ENCODE measurements at regions not wholly inside any gene's neighbourhood (a gene's known extent, or its start where the extent isn't known, plus 50 kb on each side); places are given as distances from the start of the nearest gene placed in this dataset.
"Not testable (repeated sequence)": the region's sequence is repeated elsewhere in the genome, so short reads cannot be mapped to it uniquely, and the experiment has no call there.

DNA sequence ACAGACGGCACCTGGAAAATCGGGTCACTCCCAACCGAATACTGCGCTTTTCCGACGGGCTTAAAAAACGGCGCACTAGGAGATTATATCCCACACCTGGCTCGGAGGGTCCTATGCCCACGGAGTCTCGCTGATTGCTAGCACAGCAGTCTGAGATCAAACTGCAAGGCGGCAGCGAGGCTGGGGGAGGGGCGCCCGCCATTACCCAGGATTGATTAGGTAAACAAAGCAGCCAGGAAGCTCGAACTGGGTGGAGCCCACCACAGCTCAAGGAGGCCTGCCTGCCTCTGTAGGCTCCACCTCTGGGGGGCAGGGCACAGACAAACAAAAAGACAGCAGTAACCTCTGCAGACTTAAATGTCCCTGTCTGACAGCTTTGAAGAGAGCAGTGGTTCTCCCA, 64.5 kb downstream of the SLC30A10 start:
- not testable (repeated sequence) for H3K4me3 Mint-ChIP-seq, H3K4me1 Mint-ChIP-seq

DNA sequence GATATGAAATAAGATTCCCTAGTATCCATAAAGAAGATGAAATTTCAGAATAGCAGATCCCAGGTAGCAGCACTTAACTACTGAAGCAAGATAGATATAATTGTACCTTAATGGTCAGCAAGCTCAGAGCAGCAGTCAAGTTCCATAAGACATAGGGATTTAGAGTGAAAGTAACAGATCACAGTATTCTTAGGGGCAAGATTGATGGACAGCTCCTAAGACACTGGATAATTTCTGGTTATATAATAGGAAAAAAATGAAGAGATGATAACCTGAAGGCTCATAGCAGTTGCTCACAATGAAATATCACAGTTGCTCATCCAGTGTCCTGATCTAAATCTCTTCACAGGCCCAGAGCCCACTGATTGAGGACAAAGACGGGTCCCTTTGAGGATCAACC, 66.0 kb downstream of the SLC30A10 start:
- Mint-ChIP-seq H3K4me3 (no peak overlapping the region), H3K27ac (no peak overlapping the region), H3K4me1 (no peaks in the 10 kb centered on the region), H3K36me3 (no peaks in the 10 kb centered on the region), H3K9me3 (peaks cover 3% of the 10 kb centered on the region)
- DNase-seq (ENCODE audit: low spot score in 2 of 2): no peak
- ATAC-seq: no peak

More for the DNA sequence above, 64.5 kb downstream of the SLC30A10 start:
- H3K36me3 Mint-ChIP-seq; DNase-seq (ENCODE audit: low spot score in 2 of 2); H3K27ac Mint-ChIP-seq; H3K9me3 Mint-ChIP-seq; ATAC-seq: not testable (repeated sequence)

DNA sequence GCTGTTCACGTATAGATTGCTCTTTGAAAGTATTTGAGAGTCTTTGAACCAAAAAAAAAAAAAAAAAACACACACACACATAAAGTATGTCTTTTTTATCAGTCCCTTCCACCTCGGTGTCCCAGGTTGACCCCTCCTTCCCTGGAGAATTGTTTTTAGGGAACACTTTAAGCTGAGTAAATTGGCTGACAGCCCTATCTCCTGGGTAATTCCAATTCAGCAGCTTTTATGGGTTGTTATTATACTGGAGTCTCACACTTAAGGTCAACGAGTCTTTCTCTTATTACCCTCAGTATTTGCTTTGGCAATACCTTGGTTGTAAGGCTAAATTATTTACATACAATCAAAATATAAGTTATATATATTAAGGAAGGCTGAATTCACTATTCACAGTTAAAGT, 69.4 kb downstream of the SLC30A10 start:
- no peak for ATAC-seq
- Mint-ChIP-seq H3K9me3 (peaks cover 9% of the 10 kb centered on the region), H3K36me3 (no peaks in the 10 kb centered on the region)

DNA sequence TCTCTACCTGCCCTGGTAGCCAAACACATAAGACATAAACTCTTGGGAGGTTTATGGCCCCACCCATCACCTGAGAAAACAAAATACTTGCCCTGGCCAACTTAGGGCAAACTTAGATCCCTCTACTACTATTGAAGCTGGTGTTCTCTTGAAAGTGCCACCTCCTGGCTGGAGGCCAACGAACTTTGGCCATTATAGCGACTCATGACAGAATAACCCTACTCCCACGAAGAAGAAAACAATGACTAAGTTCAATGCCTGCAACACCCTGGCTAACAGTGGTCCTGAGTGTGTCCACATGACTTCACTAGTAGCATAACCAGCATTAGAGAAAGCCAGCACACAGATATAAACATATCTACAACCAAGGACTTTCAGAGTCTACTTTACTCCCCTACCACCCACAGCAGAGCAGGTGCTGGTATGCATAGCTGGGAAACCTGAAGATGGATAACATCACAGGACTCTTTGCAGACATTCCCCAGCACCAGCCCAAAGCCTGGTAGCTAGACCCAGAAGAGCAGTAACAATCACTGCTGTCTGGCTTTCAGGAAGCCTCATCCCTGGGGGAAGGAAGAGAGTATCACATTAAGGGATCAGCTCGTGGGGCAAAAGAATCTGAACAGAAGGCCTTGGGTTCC, 81.0 kb downstream of the SLC30A10 start:
- Mint-ChIP-seq H3K27ac (no peak overlapping the region), H3K4me3 (no peak overlapping the region), H3K9me3 (peaks cover 6% of the 10 kb centered on the region), H3K36me3 (no peaks in the 10 kb centered on the region), H3K4me1 (no peaks in the 10 kb centered on the region)
- DNase-seq (ENCODE audit: low spot score in 2 of 2): no peak
- no peak for ATAC-seq

More for the DNA sequence above, 69.4 kb downstream of the SLC30A10 start:
- Mint-ChIP-seq H3K4me1 (no peaks in the 10 kb centered on the region), H3K27ac (no peak overlapping the region), H3K4me3 (no peak overlapping the region)
- no peak for DNase-seq (ENCODE audit: low spot score in 2 of 2)

DNA sequence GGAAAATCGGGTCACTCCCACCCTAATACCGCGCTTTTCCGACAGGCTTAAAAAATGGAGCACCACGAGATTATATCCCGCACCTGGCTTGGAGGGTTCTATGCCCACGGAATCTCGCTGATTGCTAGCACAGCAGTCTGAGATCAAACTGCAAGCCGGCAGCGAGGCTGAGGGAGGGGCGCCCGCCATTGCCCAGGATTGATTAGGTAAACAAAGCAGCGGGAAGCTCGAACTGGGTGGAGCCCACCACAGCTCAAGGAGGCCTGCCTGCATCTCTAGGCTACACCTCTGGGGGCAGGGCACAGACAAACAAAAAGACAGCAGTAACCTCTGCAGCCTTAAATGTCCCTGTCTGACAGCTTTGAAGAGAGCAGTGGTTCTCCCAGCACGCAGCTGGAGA, 88.8 kb downstream of the SLC30A10 start:
- H3K4me3 Mint-ChIP-seq; H3K9me3 Mint-ChIP-seq; H3K36me3 Mint-ChIP-seq; H3K4me1 Mint-ChIP-seq; ATAC-seq; H3K27ac Mint-ChIP-seq; DNase-seq (ENCODE audit: low spot score in 2 of 2): not testable (repeated sequence)

DNA sequence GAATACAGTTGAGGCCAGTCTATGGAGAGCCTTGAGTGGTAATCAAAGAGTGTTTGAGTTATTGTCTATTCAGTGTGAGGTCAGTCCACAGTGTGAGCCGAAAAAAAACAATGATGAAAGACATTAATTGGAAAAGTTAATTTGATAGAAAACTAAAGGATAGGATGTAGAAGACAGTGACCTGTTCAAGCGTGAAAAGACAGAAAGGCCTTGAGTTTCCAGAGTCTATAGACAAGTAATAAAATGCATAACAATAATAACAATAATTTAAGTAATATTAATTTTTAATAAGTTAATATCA, 90.4 kb downstream of the SLC30A10 start:
- H3K4me1 Mint-ChIP-seq: no peaks in the 10 kb centered on the region
- no peak for DNase-seq (ENCODE audit: low spot score in 2 of 2)
- no peak overlapping the region for H3K27ac Mint-ChIP-seq

DNA sequence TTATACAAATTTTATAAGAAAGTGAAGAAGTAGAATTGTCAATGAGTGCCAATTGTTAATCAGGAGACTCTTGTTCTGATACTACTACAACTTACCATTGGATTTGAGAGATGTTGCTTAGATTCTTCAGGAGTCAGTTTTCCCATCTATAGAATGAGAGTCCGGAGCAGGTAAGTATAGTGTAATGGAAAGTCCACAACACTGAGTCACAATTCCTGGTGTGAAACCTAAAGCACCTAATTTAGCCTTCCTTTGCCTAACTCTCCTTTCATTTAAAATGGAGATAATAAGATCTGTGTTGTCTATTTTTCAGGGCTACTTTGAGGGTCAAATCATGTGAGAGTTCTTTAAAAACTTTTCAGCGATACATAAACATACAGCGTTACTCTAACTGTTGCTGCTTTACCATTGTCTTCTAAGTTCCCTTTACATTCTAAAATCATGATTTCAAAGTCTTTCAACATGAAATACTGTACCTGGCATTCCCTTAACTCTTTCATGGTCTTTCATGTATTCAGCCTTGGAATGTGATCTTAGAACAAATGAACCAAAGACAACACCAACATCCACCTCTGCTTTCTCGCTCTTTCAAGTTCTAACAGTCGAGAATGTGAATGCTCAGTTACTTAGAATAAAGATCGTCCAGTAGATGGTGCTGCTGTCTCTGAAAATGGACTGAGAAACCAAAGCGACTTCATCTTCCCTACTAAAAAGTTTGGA, 90.9 kb downstream of the SLC30A10 start:
- Mint-ChIP-seq H3K36me3 (no peaks in the 10 kb centered on the region), H3K27ac (no peak overlapping the region), H3K9me3 (no peaks in the 10 kb centered on the region), H3K4me1 (no peaks in the 10 kb centered on the region), H3K4me3 (no peak overlapping the region)
- DNase-seq (ENCODE audit: low spot score in 2 of 2) (no peak), ATAC-seq (no peak)

More for the DNA sequence above, 90.4 kb downstream of the SLC30A10 start:
- no peak for ATAC-seq
- Mint-ChIP-seq H3K4me3 (no peak overlapping the region), H3K9me3 (no peaks in the 10 kb centered on the region), H3K36me3 (no peaks in the 10 kb centered on the region)

DNA sequence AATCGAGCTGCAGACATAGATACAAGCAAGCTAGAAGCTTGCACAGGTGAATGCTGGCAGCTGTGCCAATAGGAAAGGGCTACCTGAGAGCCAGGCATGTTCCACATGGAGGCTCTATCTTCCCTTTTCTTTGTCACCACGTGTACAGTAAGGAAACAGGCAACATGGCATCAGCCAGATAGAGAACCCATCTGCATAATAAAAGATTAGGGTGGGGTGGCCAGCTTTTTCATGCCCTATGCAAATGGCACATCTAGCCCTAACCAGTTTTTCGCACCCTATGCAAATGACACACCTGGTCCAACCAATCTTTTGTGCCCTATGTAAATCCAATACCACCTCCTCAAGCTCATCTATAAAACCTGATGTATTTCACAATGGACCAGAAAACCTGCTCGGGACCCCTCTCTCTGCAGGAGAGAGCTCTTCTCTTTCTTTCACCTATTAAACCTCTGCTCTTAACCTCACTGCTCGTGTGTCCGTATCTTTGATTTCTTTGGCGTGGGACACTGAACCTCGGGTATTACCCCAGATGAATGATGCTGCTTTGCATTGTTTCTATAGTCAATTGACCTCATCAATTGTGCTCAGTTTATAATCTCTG, 93.9 kb downstream of the SLC30A10 start:
- Mint-ChIP-seq H3K36me3 (no peaks in the 10 kb centered on the region), H3K4me3 (no peak overlapping the region), H3K9me3 (no peaks in the 10 kb centered on the region), H3K4me1 (no peaks in the 10 kb centered on the region), H3K27ac (no peak overlapping the region)
- no peak for ATAC-seq
- no peak for DNase-seq (ENCODE audit: low spot score in 2 of 2)

DNA sequence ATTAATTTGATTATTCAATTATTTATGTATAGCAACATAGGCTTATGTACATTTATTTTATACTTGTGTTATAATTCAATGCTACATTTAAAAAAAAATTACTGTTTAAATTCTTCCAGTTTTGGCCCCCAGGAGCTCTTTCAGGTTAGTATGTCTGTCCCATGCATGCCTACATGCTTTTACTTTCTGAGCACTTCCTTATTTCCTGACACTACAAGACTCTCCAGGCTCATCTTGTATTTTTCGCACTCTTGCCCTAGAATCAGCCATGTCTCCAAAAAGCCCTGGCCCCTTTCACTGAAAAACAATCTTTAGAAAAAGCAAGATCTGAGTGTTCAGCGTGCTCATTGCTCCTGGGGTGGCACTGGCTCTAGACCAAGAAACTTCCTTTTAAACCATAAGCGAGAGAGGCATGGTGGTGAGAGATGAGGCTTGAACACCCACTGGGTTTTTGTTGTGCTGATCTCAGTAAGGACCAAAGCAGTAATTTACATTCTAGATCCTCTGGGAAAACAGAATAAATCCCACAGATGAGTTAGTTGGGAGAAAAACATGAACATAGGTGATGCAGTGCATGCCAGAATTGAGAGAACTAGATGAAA, 95.0 kb downstream of the SLC30A10 start:
- H3K27ac Mint-ChIP-seq: no peak overlapping the region

DNA sequence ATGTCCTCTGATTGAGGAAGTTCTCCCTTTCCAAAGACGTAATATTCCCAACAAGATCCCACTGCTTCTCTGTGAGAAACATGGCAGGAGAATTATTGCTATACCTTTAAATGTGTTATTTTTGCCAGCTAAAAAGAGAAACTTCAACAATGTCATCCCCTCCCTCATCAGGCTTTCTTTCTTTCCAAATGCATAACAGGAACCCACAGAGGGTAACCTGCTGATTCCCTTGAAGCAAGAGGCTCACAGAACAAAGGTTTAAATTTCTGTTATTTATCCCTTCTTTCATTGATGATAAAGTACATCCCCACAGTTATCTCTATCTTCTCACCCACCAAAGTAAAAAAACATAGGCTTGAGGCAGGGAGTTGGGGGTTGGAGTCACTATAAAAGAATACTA, 102.1 kb downstream of the SLC30A10 start:
- Mint-ChIP-seq H3K4me1 (no peaks in the 10 kb centered on the region), H3K27ac (no peak overlapping the region), H3K9me3 (no peaks in the 10 kb centered on the region), H3K4me3 (no peak overlapping the region), H3K36me3 (no peaks in the 10 kb centered on the region)
- DNase-seq (ENCODE audit: low spot score in 2 of 2) (no peak), ATAC-seq (no peak)

More for the DNA sequence above, 95.0 kb downstream of the SLC30A10 start:
- DNase-seq (ENCODE audit: low spot score in 2 of 2) (no peak), ATAC-seq (no peak)
- Mint-ChIP-seq H3K4me1 (no peaks in the 10 kb centered on the region), H3K4me3 (no peak overlapping the region), H3K36me3 (no peaks in the 10 kb centered on the region), H3K9me3 (no peaks in the 10 kb centered on the region)

DNA sequence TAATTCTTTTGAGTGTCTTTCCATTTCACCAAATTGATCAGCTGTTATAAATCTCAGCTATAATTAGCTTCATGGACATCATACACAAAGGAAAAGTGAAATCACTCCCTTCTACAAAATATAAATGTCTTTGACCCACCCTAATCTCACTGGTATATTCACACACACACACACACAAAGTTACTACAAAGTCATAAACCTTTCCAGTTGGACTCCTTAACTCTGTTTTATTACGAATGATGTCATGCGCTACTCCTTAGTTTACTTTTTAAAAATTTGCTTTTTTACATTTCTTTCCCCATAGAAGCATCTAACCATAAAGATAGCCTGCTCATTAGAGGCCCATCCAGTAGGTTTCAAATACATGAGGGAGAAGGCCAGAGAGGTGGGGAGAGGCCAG, 103.0 kb downstream of the SLC30A10 start:
- no peaks in the 10 kb centered on the region for H3K9me3 Mint-ChIP-seq
- no peaks in the 10 kb centered on the region for H3K4me1 Mint-ChIP-seq
- H3K4me3 Mint-ChIP-seq: no peak overlapping the region
- H3K36me3 Mint-ChIP-seq: no peaks in the 10 kb centered on the region
- ATAC-seq (no peak), DNase-seq (ENCODE audit: low spot score in 2 of 2) (no peak)
- no peak overlapping the region for H3K27ac Mint-ChIP-seq

DNA sequence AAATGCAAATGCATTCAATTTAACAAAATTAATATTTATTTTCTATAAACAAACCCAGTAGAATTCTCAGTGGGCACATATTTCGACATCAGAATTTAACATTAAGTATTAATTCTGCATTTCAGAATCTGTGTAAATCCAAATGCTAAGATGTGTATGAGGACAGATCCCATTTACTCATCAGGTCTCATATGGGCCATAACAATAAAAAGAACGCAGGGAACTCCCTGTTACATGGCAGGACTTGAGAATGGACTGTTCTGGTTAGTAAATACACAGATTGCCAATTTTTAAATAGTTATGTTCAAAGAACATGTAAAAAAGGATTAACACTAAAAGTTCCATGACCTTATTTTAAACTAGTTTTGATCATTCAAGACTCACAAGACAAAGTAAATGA, 104.0 kb downstream of the SLC30A10 start:
- Mint-ChIP-seq H3K4me3 (no peak overlapping the region), H3K27ac (no peak overlapping the region), H3K36me3 (no peaks in the 10 kb centered on the region), H3K9me3 (no peaks in the 10 kb centered on the region), H3K4me1 (no peaks in the 10 kb centered on the region)
- DNase-seq (ENCODE audit: low spot score in 2 of 2) (no peak), ATAC-seq (no peak)

DNA sequence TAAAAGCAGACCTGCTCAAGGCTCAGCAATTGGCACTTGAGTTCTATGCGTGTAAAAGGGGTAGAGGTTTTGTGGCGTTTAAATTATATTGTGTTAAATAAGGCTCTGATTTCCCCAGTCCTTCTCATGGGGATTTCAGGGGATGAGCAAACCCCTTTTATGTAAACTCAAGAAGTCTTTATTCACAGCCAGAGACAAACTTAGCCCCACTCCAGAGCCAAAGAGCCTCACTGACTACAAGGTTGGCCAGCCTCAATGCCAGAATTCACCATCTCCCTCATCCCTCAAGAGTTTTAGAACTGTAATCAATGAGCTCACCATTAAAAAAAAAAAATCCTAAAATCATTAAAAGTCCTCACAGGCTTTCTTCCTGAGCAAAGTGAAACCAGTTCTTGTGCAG, 107.8 kb downstream of the SLC30A10 start:
- Mint-ChIP-seq H3K4me3 (no peak overlapping the region), H3K27ac (no peak overlapping the region), H3K4me1 (no peaks in the 10 kb centered on the region), H3K36me3 (no peaks in the 10 kb centered on the region), H3K9me3 (no peaks in the 10 kb centered on the region)
- DNase-seq (ENCODE audit: low spot score in 2 of 2): no peak
- ATAC-seq: no peak

DNA sequence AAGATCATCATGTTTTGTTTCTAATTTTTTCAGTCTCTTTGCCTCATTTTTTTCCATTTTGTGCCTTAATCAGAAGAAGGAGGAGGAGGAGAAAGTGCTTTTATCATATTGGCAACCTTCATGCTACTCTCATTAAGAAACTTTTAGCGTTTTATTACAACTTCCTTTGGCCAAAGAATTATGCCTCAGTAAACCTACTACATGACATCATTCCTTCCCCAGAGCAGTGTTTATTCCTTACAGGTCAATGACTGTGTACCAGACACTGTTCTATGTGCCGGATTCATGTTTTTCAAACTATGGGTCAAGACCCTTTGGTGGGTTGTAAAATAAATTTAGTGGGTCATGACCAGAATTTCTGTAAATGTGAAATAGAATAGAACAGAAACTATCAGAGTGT, 110.4 kb downstream of the SLC30A10 start:
- Mint-ChIP-seq H3K4me3 (no peak overlapping the region), H3K4me1 (no peaks in the 10 kb centered on the region), H3K9me3 (no peaks in the 10 kb centered on the region), H3K27ac (no peak overlapping the region), H3K36me3 (no peaks in the 10 kb centered on the region)
- ATAC-seq (no peak), DNase-seq (ENCODE audit: low spot score in 2 of 2) (no peak)

DNA sequence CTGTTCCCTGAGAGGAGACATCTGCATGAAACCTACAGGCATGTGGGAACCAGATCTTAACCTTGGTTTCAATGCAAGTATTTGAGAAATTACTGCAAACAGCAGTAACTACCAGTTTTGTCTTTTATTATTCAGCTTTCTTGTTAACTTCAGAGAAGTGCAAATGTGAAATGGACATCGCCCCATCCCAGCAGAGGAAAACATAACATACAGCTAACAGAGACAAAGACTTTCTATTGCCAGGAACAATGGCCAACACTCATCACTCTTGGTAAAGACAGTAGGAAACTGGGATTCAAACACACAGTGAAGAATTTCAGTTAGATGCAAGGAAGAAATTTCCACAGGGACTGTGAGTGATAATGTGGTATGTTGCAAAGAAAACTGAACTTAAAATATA, 115.1 kb downstream of the SLC30A10 start:
- no peak overlapping the region for H3K27ac Mint-ChIP-seq
- ATAC-seq: no peak

More for the DNA sequence above, 115.1 kb downstream of the SLC30A10 start:
- no peaks in the 10 kb centered on the region for H3K9me3 Mint-ChIP-seq
- DNase-seq (ENCODE audit: low spot score in 2 of 2): no peak
- no peaks in the 10 kb centered on the region for H3K4me1 Mint-ChIP-seq
- no peak overlapping the region for H3K4me3 Mint-ChIP-seq
- no peaks in the 10 kb centered on the region for H3K36me3 Mint-ChIP-seq

All from stimulated activated effector memory CD8-positive, alpha-beta T cell treated with anti-CD3 and anti-CD28 coated beads, Interleukin-12 subunit alpha, Interleukin-12 subunit beta, amount 100 ng/mL, for 72 hours (primary cell).